GM12891 (cell line): ENCODE measurements at regions not wholly inside any gene's neighbourhood (a gene's known extent, or its start where the extent isn't known, plus 50 kb on each side); places are given as distances from the start of the nearest gene placed in this dataset.

Source experiments
- DNase-seq: peaks from one replicate; pipeline ENCODE4 v3.0.0; 2011; ENCODE audit warnings: low spot score; ENCODE audit not compliant: insufficient read length
- FAIRE-seq: peaks from 2 replicates; lab custom pipeline; 2011; peaks lifted over from hg19 to GRCh38; lab: Jason Lieb, UNC
- PAX5 ChIP-seq: IDR thresholded peaks from 2 replicates; pipeline ENCODE4 v1.6.1; 2011; ENCODE audit warnings: low read length, moderate library complexity, mild to moderate bottlenecking; ENCODE audit not compliant: insufficient read depth, severe bottlenecking
- POLR2A ChIP-seq: IDR thresholded peaks from 2 replicates; pipeline ENCODE4 v1.6.1; 2011; ENCODE audit warnings: low read depth, low read length, control low read depth
- POLR2AphosphoS5 ChIP-seq: IDR thresholded peaks from 2 replicates; pipeline ENCODE4 v1.6.1; 2011; ENCODE audit warnings: low read depth, low read length, control low read depth
- POU2F2 ChIP-seq: IDR thresholded peaks from 2 replicates; pipeline ENCODE4 v1.6.1; 2011; ENCODE audit warnings: low read depth, mild to moderate bottlenecking, control low read depth, low read length, moderate library complexity
- SPI1 ChIP-seq: IDR thresholded peaks from 2 replicates; pipeline ENCODE4 v1.6.1; 2011; ENCODE audit warnings: low read depth, low read length, control low read depth
- TAF1 ChIP-seq: IDR thresholded peaks from 2 replicates; pipeline ENCODE4 v1.6.1; 2011; ENCODE audit warnings: low read depth, low read length, control low read depth

DNA sequence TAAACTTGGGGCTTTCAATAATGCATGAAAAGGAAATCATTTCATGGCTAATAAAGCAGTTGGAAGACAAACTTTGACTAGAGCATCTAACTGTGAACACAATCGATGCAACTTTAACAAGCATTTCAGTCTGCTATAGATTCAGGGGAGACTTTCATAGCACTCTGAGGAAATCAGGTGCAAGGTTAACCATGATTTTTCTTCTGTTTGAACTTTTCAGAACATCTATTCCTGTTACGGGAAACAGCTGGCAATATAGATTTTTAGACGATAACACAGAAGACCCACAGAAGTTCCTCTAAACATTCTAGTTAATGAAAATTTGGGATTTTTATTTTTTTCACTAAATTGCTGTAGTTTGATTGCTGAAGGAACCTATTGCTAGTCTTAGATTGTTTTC, 177.3 kb downstream of the TRIM33 start:
- no peak for DNase-seq
- no peak for FAIRE-seq
- TF ChIP-seq PAX5 (no peak), POU2F2 (no peak), TAF1 (no peak), POLR2A (no peak), POLR2AphosphoS5 (no peak), SPI1 (no peak)

DNA sequence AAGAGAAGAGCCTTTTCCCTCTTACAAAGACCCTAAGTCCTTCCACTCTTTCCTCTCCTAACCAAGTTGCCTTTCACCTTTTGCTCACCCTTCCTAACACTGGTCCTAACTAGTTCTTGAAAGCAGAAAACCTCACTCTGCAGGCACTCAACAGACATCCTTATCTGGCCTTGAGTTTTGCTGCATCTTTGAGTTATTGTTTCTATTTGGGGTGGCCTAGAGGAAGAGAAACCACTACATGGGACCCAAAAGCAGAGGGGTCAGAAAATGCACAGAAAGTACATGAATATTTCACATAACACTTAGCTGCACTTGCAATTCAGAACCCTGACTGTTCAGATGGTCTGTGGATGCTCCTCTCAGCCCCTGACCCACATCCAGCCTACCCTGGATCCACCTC, 178.3 kb upstream of the SYT6 start:
- TF ChIP-seq SPI1, result peak; percentile 53; the same call in 1 of the 2 replicates
- TF ChIP-seq POLR2AphosphoS5, result no peak

DNA sequence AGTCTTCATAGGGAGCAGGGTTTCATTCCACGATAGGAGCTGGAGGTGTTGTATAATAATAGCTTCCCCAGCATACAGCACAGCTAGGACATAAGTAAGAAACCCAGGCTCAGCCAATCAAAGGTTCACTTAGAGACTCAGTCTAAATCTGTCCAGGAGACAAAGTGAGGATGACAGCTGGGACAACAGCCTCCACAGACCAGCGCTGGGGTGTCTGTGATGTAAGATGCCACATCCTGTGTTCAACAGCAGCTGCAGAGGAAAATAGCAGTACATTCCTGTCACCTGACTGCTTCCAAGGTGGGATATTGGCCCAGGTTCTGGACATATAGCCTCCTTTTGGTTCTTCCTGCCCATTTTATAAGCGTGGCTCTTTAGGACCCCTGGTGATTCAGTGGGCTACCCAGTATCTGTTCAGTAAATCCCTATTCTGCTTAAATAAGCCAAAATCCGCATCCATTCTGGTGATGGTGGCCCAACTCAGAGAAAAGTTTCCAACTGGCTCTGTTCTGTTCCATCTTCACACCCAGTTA, 176.8 kb upstream of the SYT6 start:
- FAIRE-seq, result no peak
- no peak for TF ChIP-seq POLR2A
- TF ChIP-seq PAX5, result no peak
- TF ChIP-seq POLR2AphosphoS5, result no peak
- TF ChIP-seq SPI1, result no peak
- TF ChIP-seq TAF1, result no peak
- TF ChIP-seq POU2F2, result no peak
- no peak for DNase-seq

More for the DNA sequence above, 178.3 kb upstream of the SYT6 start:
- no peak for DNase-seq
- no peak for FAIRE-seq

GRCh38 chr1:114328361-114328904, 174.8 kb upstream of the SYT6 start:
- FAIRE-seq (no peak), DNase-seq (no peak)
- TF ChIP-seq POLR2AphosphoS5 (no peak), SPI1 (no peak), PAX5 (no peak), TAF1 (no peak), POLR2A (no peak), POU2F2 (no peak)

DNA sequence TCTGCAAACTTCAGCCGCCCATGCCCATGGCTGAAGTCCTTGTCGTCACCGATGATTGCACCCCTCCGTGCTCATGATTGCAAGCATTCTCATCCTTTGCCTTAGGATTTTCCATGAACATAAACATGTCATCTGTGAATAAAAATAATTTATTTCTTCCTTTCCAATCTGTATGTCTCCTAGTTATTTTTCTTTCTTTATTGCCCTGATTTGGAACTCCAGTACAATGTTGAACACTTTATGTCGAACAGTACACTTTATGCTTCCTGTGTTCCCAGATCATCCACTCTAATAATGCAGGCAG, 170.9 kb upstream of the SYT6 start:
- no peak for TF ChIP-seq POLR2AphosphoS5
- TF ChIP-seq POU2F2, result no peak
- TF ChIP-seq POLR2A, result no peak
- no peak for TF ChIP-seq SPI1
- TF ChIP-seq PAX5, result no peak
- TF ChIP-seq TAF1, result no peak
- FAIRE-seq, result no peak
- no peak for DNase-seq

GRCh38 chr1:114323959-114324661, 170.4 kb upstream of the SYT6 start:
- no peak for FAIRE-seq
- DNase-seq, result no peak
- TF ChIP-seq SPI1 (no peak), TAF1 (no peak), POLR2A (no peak), PAX5 (no peak), POU2F2 (no peak), POLR2AphosphoS5 (no peak)

- TF ChIP-seq SPI1 (no peak), TAF1 (no peak), POLR2A (no peak)
- DNase-seq (no peak), FAIRE-seq (no peak)
These were observed 169.1 kb upstream of the SYT6 start for GRCh38 chr1:114322734-114323133.

DNA sequence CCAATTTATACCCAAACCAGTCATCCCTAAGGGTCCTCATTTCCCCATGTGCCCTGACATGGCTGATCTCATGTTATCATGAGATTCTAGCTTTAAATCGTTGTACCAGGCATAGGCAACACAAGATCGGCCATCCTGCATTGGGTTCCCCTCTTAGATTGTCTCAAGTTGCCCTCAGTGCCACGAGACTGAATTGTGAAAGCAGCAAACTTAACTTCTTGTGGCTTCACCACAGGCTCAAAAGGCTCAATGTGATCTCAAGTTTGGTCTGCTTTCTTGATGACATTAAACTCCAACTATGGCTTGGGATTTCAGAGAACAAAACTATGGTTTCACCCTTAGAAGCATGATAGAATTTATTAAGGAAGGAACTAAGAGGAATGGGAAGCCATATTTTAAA, 168.5 kb upstream of the SYT6 start:
- TF ChIP-seq TAF1 (no peak), POLR2AphosphoS5 (no peak), PAX5 (no peak), SPI1 (no peak), POU2F2 (no peak), POLR2A (no peak)
- FAIRE-seq (no peak), DNase-seq (no peak)

DNA sequence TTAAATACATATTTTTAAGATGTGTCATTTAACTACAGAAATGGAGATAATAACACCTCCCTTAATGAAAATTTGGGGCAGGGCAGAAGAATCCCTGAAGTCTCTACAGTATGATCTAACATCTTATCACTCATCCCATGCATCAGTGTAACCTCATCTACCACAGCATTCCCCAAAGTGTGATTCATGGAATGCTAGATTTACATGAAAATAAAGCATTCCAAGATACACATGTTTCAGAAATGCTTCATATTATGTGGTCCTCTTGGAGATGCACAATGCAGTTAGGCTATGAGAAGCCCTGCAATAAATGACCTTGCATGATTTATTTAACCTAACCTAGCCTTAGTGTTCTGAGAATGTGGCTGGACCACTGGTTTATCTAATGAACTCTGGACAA, 166.9 kb upstream of the SYT6 start:
- no peak for FAIRE-seq
- no peak for DNase-seq
- no peak for TF ChIP-seq SPI1
- TF ChIP-seq TAF1, result no peak
- no peak for TF ChIP-seq POLR2AphosphoS5
- no peak for TF ChIP-seq PAX5
- no peak for TF ChIP-seq POU2F2
- no peak for TF ChIP-seq POLR2A

- FAIRE-seq (no peak), DNase-seq (no peak)
- TF ChIP-seq TAF1 (no peak), POU2F2 (no peak), POLR2AphosphoS5 (no peak), SPI1 (no peak), POLR2A (no peak), PAX5 (no peak)
These were observed 165.7 kb upstream of the SYT6 start for GRCh38 chr1:114319418-114319817.
